Panc1 (cell line): ENCODE measurements at regions not wholly inside any gene's neighbourhood (a gene's known extent, or its start where the extent isn't known, plus 50 kb on each side); places are given as distances from the start of the nearest gene placed in this dataset.

Experiments used
- ATAC-seq: fragments of 200-7000 bp; cut with Tn5 transposase; 2 replicates; pipeline ENCODE4 v1.9.1; 2020; ENCODE audit warnings: mild to moderate bottlenecking, moderate library complexity
- BruUV-seq: library from RNA; stranded (reverse); fragments of 400-500 nt; replicated peaks from 2 replicates; lab custom pipeline; 2021; lab: Mats Ljungman, UMichigan
- CTCF ChIA-PET: fragments of 300-600 bp; sonication (Branson Sonifier 250); formaldehyde crosslinking; loops from one replicate; lab custom pipeline; 2022; ENCODE audit warnings: antibody characterized with exemption; lab: Charles Lee
- POLR2A ChIA-PET: fragments of 300-600 bp; sonication (Branson Sonifier 250); formaldehyde crosslinking; loops from one replicate; lab custom pipeline; 2022; ENCODE audit warnings: antibody characterized with exemption; lab: Charles Lee
- DNase-seq: peaks from one replicate; pipeline ENCODE4 v3.0.0-alpha.2; 2010; ENCODE audit warnings: low read depth, low spot score
- H3K27ac ChIP-seq: 2 replicates; pipeline ENCODE4 v1.5.1; 2011; ENCODE audit warnings: mild to moderate bottlenecking, low read length, inconsistent platforms
- H3K27me3 ChIP-seq: fragments of 200-500 bp; sonication (Bioruptor generic); 2 replicates; pipeline ENCODE4 v1.6.0; 2014; ENCODE audit warnings: low read length, inconsistent platforms; ENCODE audit not compliant: control insufficient read depth, insufficient read depth
- H3K36me3 ChIP-seq: fragments of 200-500 bp; sonication (Bioruptor generic); 2 replicates; pipeline ENCODE4 v1.5.1; 2014; ENCODE audit warnings: inconsistent platforms, mild to moderate bottlenecking, low read length, moderate library complexity; ENCODE audit not compliant: control insufficient read depth, insufficient read depth
- H3K4me1 ChIP-seq: 2 replicates; pipeline ENCODE4 v1.5.1; 2011; ENCODE audit warnings: inconsistent platforms, mild to moderate bottlenecking, low read length, moderate library complexity; ENCODE audit not compliant: control insufficient read depth, insufficient read depth
- H3K4me3 ChIP-seq, 2 experiments: 2 replicates each; pipeline ENCODE4 v1.5.1; 2011 to 2012; ENCODE audit warnings: low read depth in 2 of 2, low read length in 2 of 2, mild to moderate bottlenecking in 2 of 2, inconsistent platforms in 1 of 2, moderate library complexity in 1 of 2
- H3K9me3 ChIP-seq: fragments of 200-500 bp; sonication (Bioruptor generic); 2 replicates; pipeline ENCODE4 v1.5.1; 2014; ENCODE audit warnings: low read depth, mild to moderate bottlenecking, inconsistent platforms, low read length, moderate library complexity; ENCODE audit not compliant: control insufficient read depth, insufficient read depth
- CTCF ChIP-seq: fragments of 450-650 bp; IDR thresholded peaks from 2 replicates; pipeline ENCODE4 v1.5.1; 2017; ENCODE audit warnings: mild to moderate bottlenecking
- POLR2AphosphoS5 ChIP-seq: IDR thresholded peaks from 2 replicates; pipeline ENCODE4 v1.6.1; 2012; ENCODE audit warnings: mild to moderate bottlenecking, low read depth, low read length, moderate library complexity
- REST ChIP-seq, 2 experiments: IDR thresholded peaks; 2 replicates each; pipeline ENCODE4 v1.6.1; 2011 to 2012; ENCODE audit warnings: low read depth in 2 of 2, control low read depth in 1 of 2, low read length in 1 of 2, mild to moderate bottlenecking in 1 of 2, moderate library complexity in 1 of 2; ENCODE audit not compliant: insufficient read depth in 1 of 2
- SIN3A ChIP-seq: IDR thresholded peaks from 2 replicates; pipeline ENCODE4 v1.6.1; 2012; ENCODE audit warnings: low read depth, mild to moderate bottlenecking, low read length, moderate library complexity, borderline replicate concordance; ENCODE audit not compliant: insufficient read depth
- TCF7L2 ChIP-seq: IDR thresholded peaks from 2 replicates; pipeline ENCODE4 v1.6.1; 2011; ENCODE audit warnings: mild to moderate bottlenecking, low read depth, low read length, inconsistent platforms
- in situ Hi-C: cut with HindIII; loops from 2 replicates; pipeline ENCODE4 v1.10.0; 2016; ENCODE audit warnings: low sequenced_read_pairs, low pct_unique_long_range_greater_than_20kb
- intact Hi-C: fragments of 100-400 bp; cut with micrococcal nuclease; formaldehyde crosslinking; loops from one replicate; pipeline ENCODE4 v1.10.0; 2022; ENCODE audit not compliant: unreplicated experiment

- POLR2A ChIA-PET, result no interaction called here
- intact Hi-C loops, result no loop called here
These were observed 513.1 kb downstream of the PCDH17 start for GRCh38 chr13:58144616-58145015.

GRCh38 chr13:58151452-58151851 is 519.9 kb downstream of the PCDH17 start:
- Histone ChIP-seq H3K36me3 (no peaks in the 10 kb centered on the region), H3K27me3 (no peaks in the 10 kb centered on the region), H3K27ac (no peak overlapping the region), H3K4me3 (no peak overlapping the region), H3K9me3 (no peaks in the 10 kb centered on the region), H3K4me1 (no peaks in the 10 kb centered on the region)
- POLR2A ChIA-PET, result no interaction called here
- BruUV-seq, result no TSS peak
- no peak for TF ChIP-seq SIN3A
- TF ChIP-seq POLR2AphosphoS5, result no peak
- no peak for TF ChIP-seq CTCF
- no peak for TF ChIP-seq TCF7L2
- TF ChIP-seq REST (IDR thresholded peaks at IDR 0.05; ENCODE audit: insufficient read depth in 1 of 2, low read depth in 2 of 2, low read length in 1 of 2), result no peak
- DNase-seq (no peak), ATAC-seq (no peak)
- intact Hi-C loops (no loop called here), in situ Hi-C loops (no loop called here)
- CTCF ChIA-PET, result no interaction called here

More at GRCh38 chr13:58144616-58145015, 513.1 kb downstream of the PCDH17 start:
- BruUV-seq, result no TSS peak
- H3K9me3 ChIP-seq, result no peaks in the 10 kb centered on the region
- in situ Hi-C loops, result no loop called here
- H3K4me3 ChIP-seq, result no peak overlapping the region
- CTCF ChIA-PET, result interaction anchor here (0.6 kb wide), 1 partner anchor 11 kb away, joined by 3 read pairs; no protein-coding TSS in a partner anchor
- H3K4me1 ChIP-seq, result no peaks in the 10 kb centered on the region
- TF ChIP-seq TCF7L2 (no peak), POLR2AphosphoS5 (no peak), CTCF (no peak), REST (IDR thresholded peaks at IDR 0.05; ENCODE audit: insufficient read depth in 1 of 2, low read depth in 2 of 2, low read length in 1 of 2) (no peak), SIN3A (no peak)
- H3K36me3 ChIP-seq, result no peaks in the 10 kb centered on the region
- no peaks in the 10 kb centered on the region for H3K27me3 ChIP-seq
- DNase-seq (no peak), ATAC-seq (no peak)
- no peak overlapping the region for H3K27ac ChIP-seq
